GM18868 (cell line): ENCODE measurements at regions not wholly inside any gene's neighbourhood (a gene's known extent, or its start where the extent isn't known, plus 50 kb on each side); places are given as distances from the start of the nearest gene placed in this dataset.
"Not testable (repeated sequence)": the region's sequence is repeated elsewhere in the genome, so short reads cannot be mapped to it uniquely, and the experiment has no call there.

Experiments
- ATAC-seq: cut with Tn5 transposase; IDR thresholded peaks from one replicate; pipeline ENCODE4 v1.9.1; 2021; ENCODE audit warnings: mild to moderate bottlenecking, moderate library complexity; ENCODE audit not compliant: unreplicated experiment

GRCh38 chr9:78437806-78438205 lies 140.9 kb downstream of the PSAT1 start:
- ATAC-seq, result no peak

DNA sequence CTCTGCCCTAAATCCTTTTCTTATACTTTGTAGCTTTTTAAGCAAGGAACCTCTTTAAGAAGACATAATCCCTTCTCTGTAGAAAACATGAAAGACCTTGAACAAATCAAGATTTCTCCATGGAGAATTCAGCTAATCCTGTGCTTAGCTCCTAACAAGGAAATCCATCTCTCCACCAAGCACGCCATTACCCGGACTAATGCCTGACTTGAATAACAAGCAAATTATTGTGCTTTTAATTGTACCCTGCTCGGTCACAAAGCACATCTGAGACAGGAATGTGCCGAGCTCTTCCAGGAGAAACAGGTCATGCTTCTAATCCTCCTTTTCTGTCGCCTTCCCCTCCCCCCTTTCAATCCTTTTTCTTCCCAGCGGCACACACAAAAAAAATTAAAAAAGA lies 141.3 kb downstream of the PSAT1 start:
- ATAC-seq, result no peak

GRCh38 chr9:78438780-78439179 lies 141.9 kb downstream of the PSAT1 start:
- no peak for ATAC-seq

- ATAC-seq, result peak; percentile 88
These were observed 142.4 kb downstream of the PSAT1 start for GRCh38 chr9:78439190-78439865.

DNA sequence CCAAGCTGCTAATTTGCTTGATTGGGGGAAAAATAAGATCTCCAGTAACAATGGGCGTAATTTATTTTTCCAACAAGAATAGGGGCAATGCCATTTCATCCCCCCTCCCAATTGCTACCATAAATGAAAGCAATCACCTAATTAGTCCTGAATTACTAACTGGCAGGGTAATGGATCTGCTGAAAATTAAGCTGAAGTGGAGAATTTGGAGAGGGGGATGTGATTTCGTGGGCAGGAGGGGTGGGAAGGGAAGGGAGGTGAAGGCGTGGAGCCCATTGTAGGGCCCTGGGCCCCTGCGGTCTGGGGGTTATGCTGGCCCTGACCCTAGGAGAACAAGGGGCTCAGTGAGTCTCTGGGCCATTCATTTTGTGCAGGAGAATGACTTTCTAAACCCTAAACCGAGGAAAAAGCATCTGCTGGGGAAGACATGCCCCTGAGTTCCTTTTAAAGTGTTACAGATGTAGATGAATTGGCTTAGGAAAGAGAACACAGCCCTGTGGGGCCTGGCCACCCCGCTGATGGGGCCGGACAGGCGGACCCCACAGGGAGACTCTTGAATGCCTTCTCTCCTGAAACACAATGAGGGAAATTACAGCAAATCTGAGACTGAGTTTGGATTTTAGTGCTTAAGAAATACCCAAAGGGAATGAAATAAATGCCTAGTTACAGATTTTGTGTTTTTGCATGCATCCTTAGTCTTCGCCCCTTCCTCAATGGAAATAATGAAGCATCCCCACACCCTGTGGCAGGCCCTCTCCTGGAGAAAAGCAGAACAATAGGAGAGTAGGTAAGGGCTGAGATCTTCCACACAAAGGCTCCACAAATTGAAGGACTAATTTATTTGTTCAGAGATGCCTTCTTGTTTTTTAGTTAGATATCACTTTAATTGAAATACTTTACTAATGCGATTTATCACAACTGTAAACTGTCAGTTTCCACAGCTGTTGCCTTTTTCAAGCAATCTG lies 143.2 kb downstream of the PSAT1 start:
- no peak for ATAC-seq

- ATAC-seq, result no peak
These were observed 144.5 kb downstream of the PSAT1 start for GRCh38 chr9:78441396-78441795.

GRCh38 chr9:78441822-78442431 lies 145.0 kb downstream of the PSAT1 start:
- no peak for ATAC-seq

DNA sequence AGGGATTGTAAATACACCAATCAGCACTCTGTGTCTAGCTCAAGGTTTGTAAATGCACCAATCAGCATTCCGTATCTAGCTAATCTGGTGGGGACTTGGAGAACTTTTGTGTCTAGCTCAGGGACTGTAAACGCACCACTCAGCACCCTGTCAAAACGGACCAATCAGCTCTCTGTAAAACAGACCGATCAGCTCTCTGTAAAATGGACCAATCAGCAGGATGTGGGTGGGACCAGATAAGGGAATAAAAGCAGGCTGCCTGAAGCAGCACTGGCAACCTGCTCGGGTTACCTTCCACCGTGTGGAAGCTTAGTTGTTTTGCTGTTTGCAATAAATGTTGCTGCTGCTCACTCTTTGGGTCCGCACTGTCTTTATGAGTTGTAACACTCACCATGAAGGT lies 145.7 kb downstream of the PSAT1 start:
- not testable (repeated sequence) for ATAC-seq

DNA sequence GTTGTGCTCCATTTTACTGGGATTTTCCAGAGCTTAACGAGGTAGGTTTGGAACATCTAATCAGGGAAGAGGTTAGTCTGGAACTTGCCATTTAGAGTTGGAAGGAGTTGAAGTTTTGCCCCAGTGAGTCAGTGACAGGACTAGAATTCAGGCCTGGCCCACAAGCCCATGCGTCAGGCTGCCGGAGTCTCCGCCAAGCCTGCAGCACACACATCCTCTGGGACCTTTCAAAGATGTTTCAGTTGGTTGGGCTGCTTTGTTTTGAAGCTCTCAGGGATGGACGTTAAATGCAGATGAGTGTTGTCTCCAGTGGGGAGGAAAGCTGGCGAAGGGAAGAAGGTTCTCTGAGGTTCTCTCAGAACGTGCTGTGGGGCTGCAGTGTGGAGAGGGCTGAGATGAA lies 147.0 kb downstream of the PSAT1 start:
- ATAC-seq, result no peak

GRCh38 chr9:78448960-78449673 lies 152.2 kb downstream of the PSAT1 start:
- ATAC-seq, result no peak

GRCh38 chr9:78453450-78453849 lies 156.5 kb downstream of the PSAT1 start:
- no peak for ATAC-seq

DNA sequence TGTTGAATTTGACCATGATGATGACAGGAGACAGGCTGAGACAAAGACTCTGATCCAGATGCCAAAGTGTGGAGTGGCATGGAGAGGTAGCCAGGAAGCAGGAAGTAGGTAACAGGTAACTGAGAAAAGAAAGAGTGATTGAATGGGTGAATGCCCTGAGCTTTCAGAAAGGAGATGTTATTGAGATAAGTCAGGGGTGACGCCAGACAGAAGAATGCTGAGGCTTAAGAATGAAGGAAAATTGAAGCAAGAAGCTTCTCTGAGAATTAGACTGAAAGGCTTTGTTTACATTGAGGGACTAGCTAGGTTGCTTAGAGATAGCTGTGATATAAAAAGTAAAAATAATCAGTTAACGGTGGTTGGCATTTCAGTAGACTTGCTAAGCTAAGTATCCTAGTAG lies 165.7 kb downstream of the PSAT1 start:
- ATAC-seq, result no peak

GRCh38 chr9:78463750-78464149 lies 166.8 kb downstream of the PSAT1 start:
- no peak for ATAC-seq

DNA sequence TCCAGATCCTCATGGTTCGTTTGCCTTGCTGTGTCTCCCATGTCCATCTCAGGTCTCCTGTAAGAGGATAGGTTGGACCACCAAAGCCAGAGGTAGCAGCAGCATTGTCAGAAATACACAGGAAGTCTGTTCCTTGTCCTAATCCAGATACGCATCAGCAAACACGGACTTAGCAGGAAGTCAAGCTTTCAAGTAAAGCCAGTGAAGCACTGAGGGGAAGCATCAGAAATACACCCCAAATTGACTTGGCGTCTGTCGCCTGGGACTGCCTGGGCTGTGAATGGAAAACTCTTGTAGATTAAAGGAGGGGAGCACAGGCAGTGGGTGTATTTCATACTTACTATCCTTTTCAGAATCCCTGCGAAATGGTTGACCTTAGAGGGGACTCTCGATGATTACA lies 171.3 kb downstream of the PSAT1 start:
- no peak for ATAC-seq

DNA sequence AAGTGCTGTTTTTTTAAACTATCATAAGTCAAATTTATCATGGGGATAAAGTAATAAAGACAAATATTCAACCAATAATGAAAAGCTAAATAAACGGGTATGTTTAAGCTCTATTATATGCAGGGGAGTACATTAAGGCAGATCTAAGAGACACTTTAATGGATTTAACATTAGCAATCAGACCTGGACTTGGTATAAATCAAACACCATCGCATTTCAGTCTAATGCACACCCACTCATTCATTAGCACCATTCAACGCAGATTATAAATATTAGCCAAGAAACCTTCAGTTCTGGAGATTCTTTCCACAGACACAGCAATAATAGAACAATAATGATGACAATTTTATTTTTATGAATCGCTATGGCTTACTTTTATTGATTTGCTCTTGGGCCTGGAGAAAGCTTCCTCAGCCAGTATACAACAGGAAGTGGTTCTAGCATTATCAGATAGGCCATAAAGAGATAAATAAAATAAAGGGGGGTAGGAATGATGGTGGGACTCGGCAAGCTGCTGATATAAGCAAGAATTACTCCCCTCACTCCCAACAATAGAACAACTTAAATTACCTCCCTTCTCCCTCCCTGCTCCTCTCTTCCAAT lies 172.2 kb downstream of the PSAT1 start:
- no peak for ATAC-seq

- no peak for ATAC-seq
These were observed 173.3 kb downstream of the PSAT1 start for GRCh38 chr9:78470216-78470615.

GRCh38 chr9:78470741-78471140 lies 173.8 kb downstream of the PSAT1 start:
- ATAC-seq, result no peak

- ATAC-seq, result no peak
These were observed 175.2 kb downstream of the PSAT1 start for GRCh38 chr9:78472111-78472510.

- ATAC-seq, result no peak
These were observed 182.5 kb downstream of the PSAT1 start for GRCh38 chr9:78479441-78479840.

DNA sequence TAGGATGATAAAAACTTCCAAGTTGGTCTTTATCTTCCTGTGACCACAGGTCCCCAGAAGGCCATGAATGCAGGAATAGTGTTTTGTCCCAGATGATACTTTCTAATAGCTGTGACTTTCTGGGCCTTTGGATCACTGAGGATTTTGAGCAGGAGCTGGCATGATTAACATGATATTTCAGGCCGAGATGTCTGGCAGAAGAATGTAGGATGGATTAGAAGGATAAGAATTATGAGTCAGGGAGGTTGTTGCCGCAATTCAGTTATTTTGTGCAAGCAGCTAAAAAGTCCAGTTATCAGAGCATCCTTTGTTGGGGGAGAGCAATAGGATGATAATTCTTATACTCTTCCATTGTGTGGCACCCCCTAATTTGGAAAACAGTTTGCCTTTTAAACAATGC lies 189.7 kb downstream of the PSAT1 start:
- ATAC-seq, result no peak

- no peak for ATAC-seq
These were observed 193.3 kb downstream of the PSAT1 start for GRCh38 chr9:78490231-78490630.
